ENCODE measurements at regions not wholly inside any gene's neighbourhood (a gene's known extent, or its start where the extent isn't known, plus 50 kb on each side); places are given as distances from the start of the nearest gene placed in this dataset.

GRCh38 chr18:51516478-51517038 lies 319.1 kb upstream of the MEX3C start:
- TF ChIP-seq POLR2A (IDR thresholded peaks at IDR 0.05; ENCODE audit: low read length) (no peak), GATA1 (IDR thresholded peaks at IDR 0.05; ENCODE audit: low read depth, low read length) (no peak)
